ENCODE measurements at regions not wholly inside any gene's neighbourhood (a gene's known extent, or its start where the extent isn't known, plus 50 kb on each side); places are given as distances from the start of the nearest gene placed in this dataset.

GRCh38 chr7:33736521-33737221 is 168.7 kb upstream of the BMPER start:
- Histone ChIP-seq H3K4me2 (ENCODE audit: low read depth, low read length) (no peak overlapping the region), H3K9ac (ENCODE audit: insufficient read depth, low read depth, low read length) (no peak overlapping the region), H4K20me1 (ENCODE audit: insufficient read depth, low read length) (no peaks in the 10 kb centered on the region), H3K9me3 (ENCODE audit: low read length) (no peaks in the 10 kb centered on the region), H3K4me1 (ENCODE audit: insufficient read depth, low read length) (peaks cover 49% of the 10 kb centered on the region), H3K4me3 (replicated peaks in 1 of 3; ENCODE audit: insufficient read depth in 1 of 3, low read depth in 2 of 3, low read length in 3 of 3) (no peak overlapping the region), H3K79me2 (ENCODE audit: insufficient read depth, low read length) (no peaks in the 10 kb centered on the region), H2AFZ (ENCODE audit: low read length) (no peak overlapping the region), H3K27me3 (ENCODE audit: control insufficient read depth in 1 of 2, insufficient read depth in 2 of 2, low read length in 2 of 2) (no peaks in the 10 kb centered on the region), H3K36me3 (replicated peaks in 1 of 2; ENCODE audit: control insufficient read depth in 1 of 2, insufficient read depth in 2 of 2, low read length in 2 of 2) (no peaks in the 10 kb centered on the region), H3K27ac (ENCODE audit: extremely low read length, insufficient read depth, low read length) (no peak overlapping the region)
- intact Hi-C loops (cut with micrococcal nuclease; ENCODE audit: unreplicated experiment), result no loop called here
- CTCF ChIA-PET (ENCODE audit: low intra/inter-chr PET ratio, low total read pairs), result no interaction called here
- no peak for TF ChIP-seq ZMAT5 (CRISPR knock-in tag; IDR thresholded peaks at IDR 0.05; ENCODE audit: borderline replicate concordance, low read depth)
- no peak for TF ChIP-seq IRF9 (CRISPR knock-in tag; IDR thresholded peaks at IDR 0.05; ENCODE audit: borderline replicate concordance)
- no peak for TF ChIP-seq PRDM10 (CRISPR knock-in tag; IDR thresholded peaks at IDR 0.05; ENCODE audit: low read depth)
- TF ChIP-seq ZNF230 (CRISPR knock-in tag; IDR thresholded peaks at IDR 0.05), result no peak
- TF ChIP-seq ZNF10 (CRISPR knock-in tag; IDR thresholded peaks at IDR 0.05; ENCODE audit: borderline replicate concordance, low read depth), result no peak
- peak; percentile 52 to 65; a peak in 3 of 4 replicates for TF ChIP-seq MAFK (conservative IDR thresholded peaks at IDR 0.05 in 1 of 2, IDR thresholded peaks at IDR 0.05 in 1 of 2; ENCODE audit: low read length in 2 of 2)
- TF ChIP-seq MAFF (IDR thresholded peaks at IDR 0.05; ENCODE audit: low read depth, low read length), result peak; percentile 37
- no peak for TF ChIP-seq CBX2 (IDR thresholded peaks at IDR 0.05; ENCODE audit: low read depth, low read length)
- TF ChIP-seq CBX2 (CRISPR knock-in tag; IDR thresholded peaks at IDR 0.05; ENCODE audit: low read depth), result no peak
- TF ChIP-seq, protein P1, sequence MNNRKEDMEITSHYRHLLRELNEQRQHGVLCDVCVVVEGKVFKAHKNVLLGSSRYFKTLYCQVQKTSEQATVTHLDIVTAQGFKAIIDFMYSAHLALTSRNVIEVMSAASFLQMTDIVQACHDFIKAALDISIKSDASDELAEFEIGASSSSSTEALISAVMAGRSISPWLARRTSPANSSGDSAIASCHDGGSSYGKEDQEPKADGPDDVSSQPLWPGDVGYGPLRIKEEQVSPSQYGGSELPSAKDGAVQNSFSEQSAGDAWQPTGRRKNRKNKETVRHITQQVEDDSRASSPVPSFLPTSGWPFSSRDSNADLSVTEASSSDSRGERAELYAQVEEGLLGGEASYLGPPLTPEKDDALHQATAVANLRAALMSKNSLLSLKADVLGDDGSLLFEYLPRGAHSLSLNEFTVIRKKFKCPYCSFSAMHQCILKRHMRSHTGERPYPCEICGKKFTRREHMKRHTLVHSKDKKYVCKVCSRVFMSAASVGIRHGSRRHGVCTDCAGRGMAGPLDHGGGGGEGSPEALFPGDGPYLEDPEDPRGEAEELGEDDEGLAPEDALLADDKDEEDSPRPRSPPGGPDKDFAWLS (CRISPR knock-in tag; IDR thresholded peaks at IDR 0.05; ENCODE audit: borderline replicate concordance), result no peak
- in situ Hi-C loops (cut with HindIII; ENCODE audit: extremely low pct_ligation_motif_present, low pct_unique_long_range_greater_than_20kb), result no loop called here
- POLR2A ChIA-PET, result no interaction called here
- DNase-seq (ENCODE audit: low spot score), result no peak
- WGBS (ENCODE audit: low lambda C conversion rate), result 59% methylated on average over 6 of the region's 6 CpGs
- ATAC-seq, result no peak
- no peak for FAIRE-seq
- BruUV-seq (replicated peaks), result no TSS peak

Data from HepG2 (cell line).